Suppressor macrophage treated with lipopolysaccharide for 1 hour (primary cell): ENCODE measurements at regions not wholly inside any gene's neighbourhood (a gene's known extent, or its start where the extent isn't known, plus 50 kb on each side); places are given as distances from the start of the nearest gene placed in this dataset.

Experiments
- DNase-seq, 3 donors: peaks; one replicate each; pipeline ENCODE4 v3.0.0-alpha.2; 2020 to 2022

- no peak for DNase-seq
Observed at GRCh38 chr1:164191191-164191590, 367.8 kb upstream of the PBX1 start.

- no peak for DNase-seq
Observed at GRCh38 chr1:164210211-164210739, 348.7 kb upstream of the PBX1 start.

DNA sequence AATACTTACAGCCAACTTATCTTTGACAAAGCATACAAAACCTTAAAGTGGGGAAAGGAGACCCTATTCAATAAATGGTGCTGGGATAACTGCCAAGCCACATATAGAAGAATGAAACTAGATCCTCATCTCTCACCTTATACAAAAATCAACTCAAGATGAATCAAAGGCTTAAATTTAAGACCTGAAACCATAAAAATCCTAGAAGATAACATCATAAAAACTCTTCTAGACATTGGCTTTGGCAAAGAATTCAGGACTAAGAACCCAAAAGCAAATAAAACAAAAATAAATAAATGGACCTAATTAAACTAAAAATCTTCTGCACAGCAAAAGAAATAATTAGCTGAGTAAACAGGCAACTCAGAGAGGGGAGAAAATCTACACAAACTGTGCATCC, 335.6 kb upstream of the PBX1 start:
- DNase-seq: no peak

- no peak for DNase-seq
Observed at GRCh38 chr1:164225011-164225410, 334.0 kb upstream of the PBX1 start.

DNA sequence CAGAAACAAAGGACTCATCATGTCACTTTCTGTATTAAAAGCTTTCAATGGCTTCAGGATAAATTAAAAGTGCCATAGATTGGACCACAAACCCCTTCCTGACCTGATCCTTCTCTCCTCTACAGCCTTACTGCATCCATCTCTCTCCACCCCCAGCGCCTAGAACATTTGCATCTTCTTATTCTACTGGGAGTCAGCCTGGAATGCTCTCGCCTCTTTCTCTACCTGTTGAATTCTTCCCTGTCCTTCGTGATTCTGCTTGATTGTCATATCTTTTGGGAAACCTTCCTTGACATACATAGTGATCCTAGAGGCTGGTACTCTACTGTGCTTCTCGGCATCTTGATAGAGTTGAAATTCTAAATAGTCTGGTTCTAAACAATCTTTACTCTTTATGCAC, 332.0 kb upstream of the PBX1 start:
- DNase-seq: no peak

DNA sequence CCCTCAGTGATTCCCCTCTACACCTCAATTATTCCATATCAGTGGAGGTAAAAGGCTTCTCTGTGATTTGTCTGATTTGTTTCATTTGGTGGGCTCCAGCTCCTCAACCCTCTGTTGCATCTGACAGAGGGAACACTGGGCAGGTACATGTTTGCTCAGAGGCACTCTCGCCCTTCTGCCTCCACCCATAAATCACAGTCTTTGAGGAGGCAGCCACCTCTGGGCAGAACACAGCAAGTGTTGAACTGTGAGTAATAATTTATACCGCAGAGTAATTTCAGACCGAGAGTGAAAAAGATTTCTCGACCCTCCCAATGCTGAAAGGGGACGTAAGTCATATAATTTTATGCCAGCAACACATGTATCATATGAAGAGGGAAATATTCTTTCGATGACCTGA, 330.1 kb upstream of the PBX1 start:
- no peak for DNase-seq

DNA sequence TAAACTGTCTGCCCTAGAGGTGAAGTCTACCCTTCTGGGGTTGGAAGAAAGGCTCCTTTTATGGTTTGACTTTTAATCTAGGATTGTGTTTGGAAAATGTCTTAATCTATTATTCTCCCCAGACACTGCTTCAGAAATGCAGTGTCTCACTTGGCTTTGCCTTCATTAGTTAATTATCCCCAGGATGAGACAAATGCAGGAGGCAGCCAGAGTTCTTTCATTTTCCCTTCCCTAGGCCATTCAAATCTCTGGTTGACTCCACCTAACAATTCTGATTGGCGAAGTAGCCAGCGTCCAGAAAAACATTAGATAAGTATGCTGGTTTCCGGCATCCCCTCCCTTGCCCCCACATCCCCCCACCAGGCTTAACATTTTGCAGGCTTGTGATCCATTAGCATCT, 325.8 kb upstream of the PBX1 start:
- no peak for DNase-seq

DNA sequence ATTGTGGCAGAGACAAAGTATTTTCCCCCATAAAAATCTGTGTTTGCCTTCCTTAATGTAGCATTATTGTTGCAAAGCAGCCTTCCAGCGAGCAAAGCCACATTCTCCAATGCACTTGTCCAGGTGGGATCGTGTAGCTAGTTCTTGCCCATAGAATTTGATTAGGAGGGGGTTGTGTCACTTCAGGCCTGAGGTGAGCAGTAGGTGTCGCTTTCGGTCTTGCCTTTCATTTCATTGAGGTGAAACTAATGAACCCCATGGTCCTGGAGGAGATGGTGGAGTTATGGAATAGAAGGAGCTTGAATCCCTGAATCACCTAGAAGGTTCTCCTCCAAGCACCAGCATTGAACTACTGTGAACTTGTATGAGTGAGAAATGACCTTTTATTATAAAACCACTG, 318.9 kb upstream of the PBX1 start:
- no peak for DNase-seq

- no peak for DNase-seq
Observed at GRCh38 chr1:164250365-164250764, 308.6 kb upstream of the PBX1 start.

- DNase-seq: no peak
Observed at GRCh38 chr1:164256456-164256855, 302.5 kb upstream of the PBX1 start.

- no peak for DNase-seq
Observed at GRCh38 chr1:164261691-164262240, 297.2 kb upstream of the PBX1 start.

DNA sequence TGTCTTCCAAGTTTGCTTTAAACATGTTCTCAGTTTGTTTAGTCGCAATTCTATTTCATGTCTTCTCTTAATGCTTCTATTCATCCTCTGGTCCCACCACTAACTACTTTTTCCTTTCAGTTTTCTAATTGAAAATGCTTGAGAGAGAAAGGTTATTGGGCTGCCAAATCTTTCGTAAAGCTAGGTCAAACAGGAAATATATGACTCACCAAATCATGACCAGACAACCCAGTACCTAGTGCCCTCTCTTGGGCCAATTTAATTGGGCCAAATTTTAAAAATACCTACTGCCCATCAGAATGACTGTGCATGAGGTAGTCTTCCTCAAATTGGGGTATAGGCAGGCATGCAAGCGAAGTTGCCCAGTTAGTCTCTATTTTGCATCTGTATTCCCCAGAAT, 295.4 kb upstream of the PBX1 start:
- DNase-seq: no peak

DNA sequence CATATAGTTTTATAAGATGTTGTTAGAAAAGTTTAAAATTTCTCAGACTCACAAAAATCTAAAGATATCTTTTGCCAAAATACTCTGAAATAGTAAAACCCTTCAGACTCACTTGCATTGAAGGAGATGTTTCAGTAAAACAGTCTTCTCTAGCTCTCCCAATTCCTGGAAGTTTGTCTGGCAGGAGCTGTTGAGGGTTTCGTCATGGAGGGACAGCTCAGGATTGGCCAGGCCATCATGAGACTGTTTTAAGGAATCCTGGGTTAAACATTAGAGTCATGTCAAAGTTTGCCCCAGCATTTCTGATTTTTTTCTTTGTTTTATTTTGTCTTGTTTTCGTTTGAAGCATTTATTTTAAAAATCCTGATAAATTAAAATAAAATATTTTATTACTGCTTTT, 293.8 kb upstream of the PBX1 start:
- DNase-seq: no peak

- no peak for DNase-seq
Observed at GRCh38 chr1:164272156-164272555, 286.8 kb upstream of the PBX1 start.

GRCh38 chr1:164296172-164296571, 262.8 kb upstream of the PBX1 start:
- DNase-seq: no peak

- DNase-seq: no peak
Observed at GRCh38 chr1:164308101-164308500, 250.9 kb upstream of the PBX1 start.

- DNase-seq: no peak
Observed at GRCh38 chr1:164310166-164310565, 248.8 kb upstream of the PBX1 start.

DNA sequence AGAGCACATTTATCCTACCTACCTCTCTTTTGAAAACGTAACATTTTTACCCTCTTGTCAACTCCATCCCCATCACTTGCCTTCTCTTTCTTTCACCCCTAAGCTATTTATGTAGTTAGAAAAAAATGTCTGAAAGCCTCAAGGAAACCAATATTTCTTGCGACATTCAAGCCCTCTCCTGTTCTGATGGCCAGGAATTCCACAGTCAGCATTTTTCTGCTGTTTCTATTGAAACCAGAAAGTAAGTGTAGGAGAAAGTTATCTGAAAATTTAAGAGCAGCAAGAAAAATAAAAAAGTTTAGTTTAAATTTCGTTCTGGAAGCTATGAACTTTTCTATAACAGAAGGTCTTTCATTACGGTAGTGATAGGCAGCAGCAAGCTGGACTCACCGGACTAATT, 247.6 kb upstream of the PBX1 start:
- DNase-seq: no peak

GRCh38 chr1:164320790-164321731, 237.9 kb upstream of the PBX1 start:
- no peak for DNase-seq

GRCh38 chr1:164325786-164326185, 233.2 kb upstream of the PBX1 start:
- DNase-seq: no peak

- no peak for DNase-seq
Observed at GRCh38 chr1:164333387-164333786, 225.6 kb upstream of the PBX1 start.

- DNase-seq: no peak
Observed at GRCh38 chr1:164337394-164337793, 221.6 kb upstream of the PBX1 start.

DNA sequence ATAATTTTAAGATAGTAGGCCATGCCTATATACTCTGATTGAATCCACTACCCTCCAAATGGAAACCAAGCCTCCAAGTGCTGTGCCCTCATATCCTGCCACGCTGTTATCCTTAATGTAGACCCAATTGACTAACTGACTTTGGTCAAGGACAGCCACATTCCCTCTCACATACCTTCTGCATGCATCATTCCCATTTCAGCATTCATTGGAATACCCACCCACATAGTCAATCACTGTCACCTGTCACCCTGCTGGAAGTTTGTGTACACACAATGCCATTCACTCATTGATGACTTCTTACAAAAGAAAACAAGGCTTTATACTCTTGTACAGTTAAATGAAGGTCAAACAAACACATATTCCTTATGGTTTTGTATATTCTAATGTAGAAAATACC, 221.1 kb upstream of the PBX1 start:
- no peak for DNase-seq

DNA sequence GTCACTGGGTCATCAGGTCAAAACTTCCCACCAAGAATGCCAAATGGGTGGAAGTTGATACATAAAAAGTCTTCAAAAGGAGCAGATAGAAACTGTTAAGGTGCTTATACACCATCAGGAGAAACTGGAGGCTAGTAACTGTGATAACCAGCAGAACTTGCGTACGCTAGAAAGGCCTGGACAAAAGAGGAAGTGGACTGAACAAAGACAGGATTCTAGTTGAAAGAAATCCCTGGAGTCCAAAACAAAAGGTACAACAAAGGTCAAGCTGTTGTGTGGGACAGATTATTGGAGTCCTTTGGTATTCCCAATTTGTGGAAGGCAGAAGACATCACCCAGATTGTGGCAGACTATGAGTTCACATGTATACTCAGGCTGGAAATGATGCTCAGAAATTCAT, 215.8 kb upstream of the PBX1 start:
- no peak for DNase-seq

DNA sequence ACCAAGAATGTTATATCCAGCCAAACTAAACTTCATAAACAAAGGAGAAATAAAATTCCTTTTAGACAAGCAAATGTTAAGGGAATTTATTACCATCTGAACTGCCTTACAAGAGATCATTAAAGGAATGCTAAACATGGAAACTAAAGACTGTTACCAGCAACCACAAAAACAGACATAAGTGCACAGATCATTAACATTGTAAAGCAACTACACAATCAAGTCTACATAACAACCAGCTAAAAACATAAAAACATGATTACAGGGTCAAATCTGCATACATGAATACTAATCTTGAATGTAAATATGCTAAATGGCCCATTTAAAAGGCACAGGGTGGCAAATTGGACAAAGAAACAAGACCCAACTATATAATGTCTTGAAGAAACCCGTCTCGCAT, 211.0 kb upstream of the PBX1 start:
- no peak for DNase-seq
